ENCODE measurements at regions not wholly inside any gene's neighbourhood (a gene's known extent, or its start where the extent isn't known, plus 50 kb on each side); places are given as distances from the start of the nearest gene placed in this dataset.

DNA sequence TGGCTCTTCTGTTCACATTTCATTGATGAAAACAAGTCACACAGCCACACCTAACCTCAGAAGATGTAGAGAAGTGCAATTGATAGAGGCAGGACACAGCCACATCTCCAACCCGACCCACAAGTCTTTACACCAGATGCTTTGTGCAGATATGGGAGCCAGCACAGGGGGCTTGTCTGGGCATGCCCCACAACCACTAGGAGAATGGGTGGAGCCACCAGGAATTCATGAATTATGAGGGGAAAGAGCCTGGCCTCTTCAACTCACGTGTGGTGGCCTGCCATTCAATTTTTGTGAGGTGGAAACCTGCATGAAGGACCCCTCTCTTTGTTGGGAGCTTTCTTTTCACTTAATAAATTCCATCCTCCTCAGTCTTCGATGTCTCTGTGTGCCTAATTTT lies 79.1 kb downstream of the OGFRL1 start:
- TF ChIP-seq POLR2A (IDR thresholded peaks at IDR 0.05) = no peak
- TF ChIP-seq, protein P1, sequence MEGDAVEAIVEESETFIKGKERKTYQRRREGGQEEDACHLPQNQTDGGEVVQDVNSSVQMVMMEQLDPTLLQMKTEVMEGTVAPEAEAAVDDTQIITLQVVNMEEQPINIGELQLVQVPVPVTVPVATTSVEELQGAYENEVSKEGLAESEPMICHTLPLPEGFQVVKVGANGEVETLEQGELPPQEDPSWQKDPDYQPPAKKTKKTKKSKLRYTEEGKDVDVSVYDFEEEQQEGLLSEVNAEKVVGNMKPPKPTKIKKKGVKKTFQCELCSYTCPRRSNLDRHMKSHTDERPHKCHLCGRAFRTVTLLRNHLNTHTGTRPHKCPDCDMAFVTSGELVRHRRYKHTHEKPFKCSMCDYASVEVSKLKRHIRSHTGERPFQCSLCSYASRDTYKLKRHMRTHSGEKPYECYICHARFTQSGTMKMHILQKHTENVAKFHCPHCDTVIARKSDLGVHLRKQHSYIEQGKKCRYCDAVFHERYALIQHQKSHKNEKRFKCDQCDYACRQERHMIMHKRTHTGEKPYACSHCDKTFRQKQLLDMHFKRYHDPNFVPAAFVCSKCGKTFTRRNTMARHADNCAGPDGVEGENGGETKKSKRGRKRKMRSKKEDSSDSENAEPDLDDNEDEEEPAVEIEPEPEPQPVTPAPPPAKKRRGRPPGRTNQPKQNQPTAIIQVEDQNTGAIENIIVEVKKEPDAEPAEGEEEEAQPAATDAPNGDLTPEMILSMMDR (IDR thresholded peaks at IDR 0.05) = no peak
- TF ChIP-seq POLR2AphosphoS5 (IDR thresholded peaks at IDR 0.05; ENCODE audit: insufficient read depth in 1 of 2, low read depth in 1 of 2) = no peak
